ENCODE measurements at regions not wholly inside any gene's neighbourhood (a gene's known extent, or its start where the extent isn't known, plus 50 kb on each side); places are given as distances from the start of the nearest gene placed in this dataset.
A peak's percentile ranks its signal among the peaks of the same experiment; 100 is the strongest.
"Not testable (repeated sequence)": the region's sequence is repeated elsewhere in the genome, so short reads cannot be mapped to it uniquely, and the experiment has no call there.

- no peak for DNase-seq
Observed at GRCh38 chr10:25869609-25870008, 64.4 kb upstream of the MYO3A start.

- not testable (repeated sequence) for DNase-seq
Observed at GRCh38 chr10:25874402-25874801, 59.6 kb upstream of the MYO3A start.

GRCh38 chr10:25875556-25876165 lies 58.4 kb upstream of the MYO3A start:
- peak; percentile 1 for DNase-seq

- no peak for DNase-seq
Observed at GRCh38 chr10:25877296-25877695, 56.7 kb upstream of the MYO3A start.

Measured in DMS79 (cell line).